Smooth muscle cell (in vitro differentiated cells): ENCODE measurements at regions not wholly inside any gene's neighbourhood (a gene's known extent, or its start where the extent isn't known, plus 50 kb on each side); places are given as distances from the start of the nearest gene placed in this dataset.

Experiments
- DNase-seq: peaks from one replicate; lab custom pipeline; 2025; ENCODE audit not compliant: unreplicated experiment; lab: John Stamatoyannopoulos, UW
- H2AFZ ChIP-seq: fragments of 200-600 bp; sonication (generic); 2 replicates; pipeline ENCODE4 v1.6.0; 2016; ENCODE audit warnings: antibody characterized with exemption, low read depth, mild to moderate bottlenecking
- H3F3A ChIP-seq: fragments of 200-600 bp; sonication (generic); 2 replicates; pipeline ENCODE4 v1.6.0; 2017; ENCODE audit warnings: antibody characterized with exemption, low read depth
- H3K27ac ChIP-seq: fragments of 200-600 bp; sonication (generic); 2 replicates; pipeline ENCODE4 v1.5.1; 2016; ENCODE audit warnings: low read depth, mild to moderate bottlenecking
- H3K27me3 ChIP-seq: fragments of 200-600 bp; sonication (generic); 2 replicates; pipeline ENCODE4 v1.6.1; 2016; ENCODE audit warnings: low read depth, mild to moderate bottlenecking
- H3K36me3 ChIP-seq: fragments of 200-600 bp; sonication (generic); 2 replicates; pipeline ENCODE4 v1.5.1; 2016; ENCODE audit warnings: low read depth
- H3K4me1 ChIP-seq: fragments of 200-600 bp; sonication (generic); 2 replicates; pipeline ENCODE4 v1.5.1; 2016; ENCODE audit warnings: low read depth
- H3K4me2 ChIP-seq: fragments of 200-600 bp; sonication (generic); 2 replicates; pipeline ENCODE4 v1.6.0; 2016; ENCODE audit warnings: mild to moderate bottlenecking
- H3K4me3 ChIP-seq: fragments of 200-600 bp; sonication (generic); 2 replicates; pipeline ENCODE4 v1.5.1; 2016; ENCODE audit warnings: mild to moderate bottlenecking
- H3K79me2 ChIP-seq: fragments of 200-600 bp; sonication (generic); 2 replicates; pipeline ENCODE4 v1.6.0; 2016; ENCODE audit warnings: low read depth, mild to moderate bottlenecking
- H3K9ac ChIP-seq: fragments of 200-600 bp; sonication (generic); 2 replicates; pipeline ENCODE4 v1.6.0; 2016; ENCODE audit warnings: low read depth
- H3K9me3 ChIP-seq: fragments of 200-600 bp; sonication (generic); replicated peaks from 2 replicates; pipeline ENCODE4 v1.5.1; 2016; ENCODE audit warnings: low read depth
- H4K20me1 ChIP-seq: fragments of 200-600 bp; sonication (generic); 2 replicates; pipeline ENCODE4 v1.6.0; 2016; ENCODE audit warnings: low read depth
- WGBS: methylation state at CpG from one replicate; pipeline ENCODE4 v1.1.7; 2016; ENCODE audit warnings: low lambda C conversion rate; 5-methylcytosine and 5-hydroxymethylcytosine counted together
- TF ChIP-seq, protein P1 (sequence below): fragments of 200-600 bp; sonication (generic); IDR thresholded peaks from 2 replicates; pipeline ENCODE4 v1.5.1; 2017; ENCODE audit warnings: borderline replicate concordance, mild to moderate bottlenecking, antibody characterized with exemption; ENCODE audit not compliant: insufficient read depth, poor library complexity, severe bottlenecking

DNA sequence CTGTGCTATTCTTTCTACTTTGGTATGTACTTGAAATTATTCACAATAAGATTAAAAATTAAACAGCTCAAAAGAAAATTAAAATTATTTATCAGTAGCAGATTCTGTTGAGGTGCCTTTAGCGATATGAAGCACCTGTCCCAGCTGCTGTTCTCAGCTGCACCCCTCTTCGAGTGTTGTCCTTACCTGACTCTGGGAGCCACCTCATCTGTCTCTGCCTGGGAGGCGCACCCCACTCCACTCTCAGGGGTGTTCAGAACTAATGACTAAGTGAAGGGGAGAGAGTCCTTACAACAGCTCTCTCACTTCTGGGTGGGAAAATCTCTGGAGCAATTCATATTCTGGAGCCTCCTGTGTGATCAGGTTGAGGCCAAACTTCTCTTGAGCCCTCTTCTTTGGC, 745.7 kb downstream of the RFPL4B start:
- no peaks in the 10 kb centered on the region for H3K4me1 ChIP-seq
- no peaks in the 10 kb centered on the region for H3K27me3 ChIP-seq
- no peak overlapping the region for H3K9ac ChIP-seq
- WGBS: 95% methylated on average over 3 of the region's 3 CpGs
- peak overlapping the region; percentile 64 for H2AFZ ChIP-seq
- H3K79me2 ChIP-seq: no peaks in the 10 kb centered on the region
- H4K20me1 ChIP-seq: no peaks in the 10 kb centered on the region
- no peak overlapping the region for H3K4me3 ChIP-seq
- H3K27ac ChIP-seq: no peak overlapping the region
- no peaks in the 10 kb centered on the region for H3F3A ChIP-seq
- TF ChIP-seq, protein P1, sequence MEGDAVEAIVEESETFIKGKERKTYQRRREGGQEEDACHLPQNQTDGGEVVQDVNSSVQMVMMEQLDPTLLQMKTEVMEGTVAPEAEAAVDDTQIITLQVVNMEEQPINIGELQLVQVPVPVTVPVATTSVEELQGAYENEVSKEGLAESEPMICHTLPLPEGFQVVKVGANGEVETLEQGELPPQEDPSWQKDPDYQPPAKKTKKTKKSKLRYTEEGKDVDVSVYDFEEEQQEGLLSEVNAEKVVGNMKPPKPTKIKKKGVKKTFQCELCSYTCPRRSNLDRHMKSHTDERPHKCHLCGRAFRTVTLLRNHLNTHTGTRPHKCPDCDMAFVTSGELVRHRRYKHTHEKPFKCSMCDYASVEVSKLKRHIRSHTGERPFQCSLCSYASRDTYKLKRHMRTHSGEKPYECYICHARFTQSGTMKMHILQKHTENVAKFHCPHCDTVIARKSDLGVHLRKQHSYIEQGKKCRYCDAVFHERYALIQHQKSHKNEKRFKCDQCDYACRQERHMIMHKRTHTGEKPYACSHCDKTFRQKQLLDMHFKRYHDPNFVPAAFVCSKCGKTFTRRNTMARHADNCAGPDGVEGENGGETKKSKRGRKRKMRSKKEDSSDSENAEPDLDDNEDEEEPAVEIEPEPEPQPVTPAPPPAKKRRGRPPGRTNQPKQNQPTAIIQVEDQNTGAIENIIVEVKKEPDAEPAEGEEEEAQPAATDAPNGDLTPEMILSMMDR: no peak
- H3K4me2 ChIP-seq: no peak overlapping the region
- no peaks in the 10 kb centered on the region for H3K9me3 ChIP-seq
- no peak for DNase-seq
- no peaks in the 10 kb centered on the region for H3K36me3 ChIP-seq

DNA sequence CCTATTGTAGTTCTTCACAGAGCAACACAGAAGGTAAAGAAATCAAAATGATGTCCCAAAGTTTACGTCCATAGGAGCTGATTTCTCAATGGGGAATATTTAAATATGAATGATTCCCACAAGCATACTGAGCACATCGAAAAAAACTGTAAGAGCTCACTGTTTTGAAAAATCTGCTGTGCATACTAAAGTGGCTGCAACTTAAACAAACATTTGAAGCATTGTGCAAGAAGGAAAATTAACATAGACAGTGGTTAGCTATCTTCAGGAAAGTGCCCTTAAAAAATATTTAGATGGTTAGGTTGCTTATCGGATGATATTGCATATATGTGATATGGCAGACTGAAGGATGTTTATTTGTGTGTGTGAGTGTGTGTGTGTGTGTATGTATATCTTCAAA, 747.6 kb downstream of the RFPL4B start:
- peak overlapping the region; percentile 77 for H2AFZ ChIP-seq
- WGBS: 27% methylated on average over 3 of the region's 3 CpGs

GRCh38 chr6:113095841-113096240, 748.7 kb downstream of the RFPL4B start:
- H3K36me3 ChIP-seq: no peaks in the 10 kb centered on the region
- H3K27me3 ChIP-seq: no peaks in the 10 kb centered on the region
- H3K9ac ChIP-seq: no peak overlapping the region
- TF ChIP-seq, protein P1: no peak
- no peaks in the 10 kb centered on the region for H3K79me2 ChIP-seq
- H3K4me3 ChIP-seq: no peak overlapping the region
- 86% methylated on average over 2 of the region's 2 CpGs for WGBS
- H3F3A ChIP-seq: no peaks in the 10 kb centered on the region
- no peak overlapping the region for H3K4me2 ChIP-seq
- H3K4me1 ChIP-seq: no peaks in the 10 kb centered on the region
- H3K27ac ChIP-seq: no peak overlapping the region
- H3K9me3 ChIP-seq: no peaks in the 10 kb centered on the region
- H4K20me1 ChIP-seq: no peaks in the 10 kb centered on the region
- no peak for DNase-seq
- no peak overlapping the region for H2AFZ ChIP-seq

More for the DNA sequence above, 747.6 kb downstream of the RFPL4B start:
- Histone ChIP-seq H3K4me2 (peak overlapping the region; percentile 69), H3K9ac (no peak overlapping the region), H3K27me3 (no peaks in the 10 kb centered on the region), H3K36me3 (no peaks in the 10 kb centered on the region), H3K27ac (peak overlapping the region; percentile 49), H4K20me1 (no peaks in the 10 kb centered on the region), H3K79me2 (no peaks in the 10 kb centered on the region), H3F3A (no peaks in the 10 kb centered on the region), H3K4me3 (no peak overlapping the region), H3K4me1 (no peaks in the 10 kb centered on the region), H3K9me3 (no peaks in the 10 kb centered on the region)
- TF ChIP-seq, protein P1: no peak
- DNase-seq: no peak

DNA sequence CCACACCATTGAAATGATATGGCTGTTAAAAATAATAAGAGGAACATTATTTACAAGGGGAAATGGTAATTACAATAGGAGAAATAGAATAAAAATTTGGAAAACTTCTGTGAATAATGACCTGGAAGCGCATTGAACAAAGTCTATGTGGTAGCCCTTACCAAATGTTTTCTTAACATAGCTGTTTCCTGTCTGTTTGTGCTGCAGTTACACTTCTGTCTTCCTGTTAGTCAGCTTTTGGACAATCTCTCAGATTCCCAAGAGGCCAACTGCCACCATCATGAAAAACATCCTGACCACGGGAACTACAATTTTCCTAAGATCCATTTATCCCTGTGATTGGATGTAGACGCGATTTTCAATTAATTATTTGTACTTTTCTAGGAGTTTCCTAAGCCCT, 754.4 kb upstream of the MARCKS start:
- H3K79me2 ChIP-seq: no peaks in the 10 kb centered on the region
- H3K9ac ChIP-seq: no peak overlapping the region
- no peak for DNase-seq
- H3K4me3 ChIP-seq: no peak overlapping the region
- TF ChIP-seq, protein P1: no peak
- H3K36me3 ChIP-seq: no peaks in the 10 kb centered on the region
- peak overlapping the region; percentile 79 for H3K4me2 ChIP-seq
- no peaks in the 10 kb centered on the region for H4K20me1 ChIP-seq
- no peaks in the 10 kb centered on the region for H3K9me3 ChIP-seq
- peak overlapping the region; percentile 94 for H3K27ac ChIP-seq
- no peaks in the 10 kb centered on the region for H3K27me3 ChIP-seq
- H2AFZ ChIP-seq: peak overlapping the region; percentile 93
- WGBS: 57% methylated on average over 4 of the region's 4 CpGs
- peaks cover 24% of the 10 kb centered on the region for H3F3A ChIP-seq
- H3K4me1 ChIP-seq: peaks cover 18% of the 10 kb centered on the region
